Loucy (cell line): ENCODE measurements at regions not wholly inside any gene's neighbourhood (a gene's known extent, or its start where the extent isn't known, plus 50 kb on each side); places are given as distances from the start of the nearest gene placed in this dataset.

Experiments used
- H2AFZ ChIP-seq: fragments of 200-600 bp; sonication (generic); 2 replicates; pipeline ENCODE4 v1.6.0; 2016; ENCODE audit warnings: antibody characterized with exemption, mild to moderate bottlenecking, low read length, moderate library complexity
- H3F3A ChIP-seq: fragments of 200-600 bp; 2 replicates; pipeline ENCODE4 v1.6.0; 2016; ENCODE audit warnings: antibody characterized with exemption, low read depth, mild to moderate bottlenecking
- H3K27me3 ChIP-seq: fragments of 200-600 bp; sonication (generic); 2 replicates; pipeline ENCODE4 v1.6.1; 2014; ENCODE audit warnings: low read length, mild to moderate bottlenecking; ENCODE audit not compliant: insufficient read depth, poor library complexity, severe bottlenecking
- H3K36me3 ChIP-seq: fragments of 200-600 bp; sonication (generic); 2 replicates; pipeline ENCODE4 v1.6.1; 2016; ENCODE audit warnings: low read length; ENCODE audit not compliant: insufficient read depth
- H3K4me1 ChIP-seq: fragments of 200-600 bp; sonication (generic); 2 replicates; pipeline ENCODE4 v1.5.1; 2014; ENCODE audit warnings: low read length, mild to moderate bottlenecking; ENCODE audit not compliant: insufficient read depth, poor library complexity, severe bottlenecking
- H3K4me2 ChIP-seq: fragments of 200-600 bp; sonication (generic); 2 replicates; pipeline ENCODE4 v1.6.0; 2014; ENCODE audit warnings: antibody characterized with exemption, low read length, low read depth, mild to moderate bottlenecking; ENCODE audit not compliant: poor library complexity, severe bottlenecking
- H3K4me3 ChIP-seq: fragments of 200-600 bp; sonication (generic); 2 replicates; pipeline ENCODE4 v1.5.1; 2014; ENCODE audit warnings: low read length, mild to moderate bottlenecking, mixed read lengths; ENCODE audit not compliant: poor library complexity, severe bottlenecking
- H3K79me2 ChIP-seq: fragments of 200-600 bp; sonication (generic); 2 replicates; pipeline ENCODE4 v1.6.1; 2014; ENCODE audit warnings: low read length; ENCODE audit not compliant: insufficient read depth
- H3K9ac ChIP-seq: fragments of 200-600 bp; sonication (generic); 2 replicates; pipeline ENCODE4 v1.6.0; 2014; ENCODE audit warnings: mild to moderate bottlenecking, low read depth, low read length, moderate library complexity; ENCODE audit not compliant: poor library complexity, severe bottlenecking
- H3K9me2 ChIP-seq: fragments of 200-600 bp; sonication (generic); replicated peaks from 2 replicates; pipeline ENCODE4 v1.6.1; 2016; ENCODE audit warnings: low read depth, low read length, mixed read lengths
- H3K9me3 ChIP-seq: fragments of 200-600 bp; sonication (generic); 2 replicates; pipeline ENCODE4 v1.6.1; 2014; ENCODE audit warnings: mild to moderate bottlenecking, antibody characterized with exemption, low read length, low read depth; ENCODE audit not compliant: insufficient read depth
- H4K20me1 ChIP-seq: fragments of 200-600 bp; sonication (generic); 2 replicates; pipeline ENCODE4 v1.6.0; 2014; ENCODE audit warnings: antibody characterized with exemption, low read length, mild to moderate bottlenecking; ENCODE audit not compliant: insufficient read depth, poor library complexity, severe bottlenecking
- EZH2phosphoT487 ChIP-seq: fragments of 200-600 bp; IDR thresholded peaks from 2 replicates; pipeline ENCODE4 v1.6.1; 2018; ENCODE audit warnings: antibody characterized with exemption, mild to moderate bottlenecking, moderate library complexity, borderline replicate concordance
- TF ChIP-seq, protein P1 (sequence below): fragments of 200-600 bp; sonication (generic); conservative IDR thresholded peaks from 2 replicates; pipeline ENCODE4 v1.5.1; 2014; ENCODE audit warnings: mild to moderate bottlenecking, antibody characterized with exemption, low read length

DNA sequence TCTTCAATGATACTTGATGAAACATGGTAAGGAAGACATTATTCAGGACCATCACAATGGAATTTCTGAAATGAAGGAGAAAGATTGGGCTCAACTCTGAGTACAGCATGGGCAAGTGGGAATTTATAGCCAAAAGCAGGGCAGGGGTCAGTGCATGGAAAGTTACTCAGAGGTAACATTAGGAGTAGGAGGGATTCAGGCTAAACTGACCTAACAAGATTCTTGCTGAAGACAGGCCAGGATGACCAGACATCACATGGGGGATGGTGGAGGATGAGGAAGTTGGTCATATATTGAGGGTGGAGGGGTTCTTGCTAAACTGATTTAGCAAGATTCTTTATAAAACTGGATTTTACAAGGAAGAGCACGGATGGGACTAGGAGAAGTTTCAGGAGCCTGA, 489.8 kb downstream of the ADCYAP1 start:
- Histone ChIP-seq H3K79me2 (no peaks in the 10 kb centered on the region), H3K4me3 (no peak overlapping the region), H3K9ac (no peak overlapping the region), H3K9me2 (no peaks in the 10 kb centered on the region), H3K4me1 (no peaks in the 10 kb centered on the region), H3K27me3 (no peaks in the 10 kb centered on the region), H2AFZ (no peak overlapping the region), H3K36me3 (no peaks in the 10 kb centered on the region), H4K20me1 (no peaks in the 10 kb centered on the region), H3K9me3 (no peaks in the 10 kb centered on the region), H3F3A (no peaks in the 10 kb centered on the region), H3K4me2 (no peak overlapping the region)
- TF ChIP-seq, protein P1, sequence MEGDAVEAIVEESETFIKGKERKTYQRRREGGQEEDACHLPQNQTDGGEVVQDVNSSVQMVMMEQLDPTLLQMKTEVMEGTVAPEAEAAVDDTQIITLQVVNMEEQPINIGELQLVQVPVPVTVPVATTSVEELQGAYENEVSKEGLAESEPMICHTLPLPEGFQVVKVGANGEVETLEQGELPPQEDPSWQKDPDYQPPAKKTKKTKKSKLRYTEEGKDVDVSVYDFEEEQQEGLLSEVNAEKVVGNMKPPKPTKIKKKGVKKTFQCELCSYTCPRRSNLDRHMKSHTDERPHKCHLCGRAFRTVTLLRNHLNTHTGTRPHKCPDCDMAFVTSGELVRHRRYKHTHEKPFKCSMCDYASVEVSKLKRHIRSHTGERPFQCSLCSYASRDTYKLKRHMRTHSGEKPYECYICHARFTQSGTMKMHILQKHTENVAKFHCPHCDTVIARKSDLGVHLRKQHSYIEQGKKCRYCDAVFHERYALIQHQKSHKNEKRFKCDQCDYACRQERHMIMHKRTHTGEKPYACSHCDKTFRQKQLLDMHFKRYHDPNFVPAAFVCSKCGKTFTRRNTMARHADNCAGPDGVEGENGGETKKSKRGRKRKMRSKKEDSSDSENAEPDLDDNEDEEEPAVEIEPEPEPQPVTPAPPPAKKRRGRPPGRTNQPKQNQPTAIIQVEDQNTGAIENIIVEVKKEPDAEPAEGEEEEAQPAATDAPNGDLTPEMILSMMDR: no peak
- no peak for TF ChIP-seq EZH2phosphoT487

DNA sequence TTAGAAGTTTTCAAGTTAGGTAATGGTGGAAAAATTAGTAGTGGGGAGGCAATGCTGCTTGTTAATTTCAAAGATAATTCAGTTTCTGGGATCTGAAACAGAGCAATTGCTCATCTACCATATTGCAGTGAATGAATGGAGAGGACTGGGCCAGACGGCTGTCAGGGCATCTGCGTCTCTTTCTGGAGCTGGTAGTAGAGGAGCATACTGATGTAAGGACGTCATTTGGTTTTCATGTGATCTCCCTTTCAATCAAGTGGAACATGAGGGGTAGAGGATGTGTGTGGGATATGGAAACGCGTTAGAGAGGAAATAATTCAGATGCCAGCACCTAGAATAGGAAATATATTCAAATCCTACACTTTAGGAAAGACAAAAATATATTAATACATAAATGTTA, 490.3 kb downstream of the ADCYAP1 start:
- TF ChIP-seq, protein P1: no peak
- TF ChIP-seq EZH2phosphoT487: no peak
- Histone ChIP-seq H3K27me3 (no peaks in the 10 kb centered on the region), H3K4me1 (no peaks in the 10 kb centered on the region), H3K9ac (no peak overlapping the region), H4K20me1 (no peaks in the 10 kb centered on the region), H3K4me3 (no peak overlapping the region), H3K36me3 (no peaks in the 10 kb centered on the region), H3K4me2 (no peak overlapping the region), H3F3A (no peaks in the 10 kb centered on the region), H3K79me2 (no peaks in the 10 kb centered on the region), H2AFZ (no peak overlapping the region), H3K9me3 (no peaks in the 10 kb centered on the region), H3K9me2 (no peaks in the 10 kb centered on the region)

DNA sequence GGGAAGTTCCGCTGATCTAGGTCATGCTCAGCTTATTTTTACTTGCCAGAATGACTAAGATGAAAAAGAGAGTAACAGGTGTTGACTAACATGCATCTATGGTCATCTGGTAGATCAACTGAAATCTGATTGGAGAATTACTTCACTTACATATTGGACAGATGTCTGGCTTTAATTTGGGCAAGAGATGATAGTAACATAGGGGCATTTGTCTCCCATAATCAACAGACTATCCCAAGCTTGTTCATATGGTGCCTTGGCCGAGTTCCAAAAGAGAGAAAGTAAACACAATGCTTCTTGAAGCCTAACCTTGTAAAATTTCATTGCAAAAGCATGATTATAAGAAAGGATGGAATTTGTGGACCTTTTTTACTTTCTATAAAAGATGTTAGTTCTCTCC, 503.7 kb downstream of the ADCYAP1 start:
- Histone ChIP-seq H3K4me1 (no peaks in the 10 kb centered on the region), H3K9me3 (no peaks in the 10 kb centered on the region), H3K9me2 (no peaks in the 10 kb centered on the region), H3K27me3 (no peaks in the 10 kb centered on the region), H2AFZ (no peak overlapping the region), H3K4me3 (no peak overlapping the region), H3K79me2 (no peaks in the 10 kb centered on the region), H3K9ac (no peak overlapping the region), H3K36me3 (no peaks in the 10 kb centered on the region), H3K4me2 (no peak overlapping the region), H3F3A (no peaks in the 10 kb centered on the region), H4K20me1 (no peaks in the 10 kb centered on the region)
- TF ChIP-seq, protein P1: no peak
- TF ChIP-seq EZH2phosphoT487: no peak
